Loucy (cell line): ENCODE measurements at regions not wholly inside any gene's neighbourhood (a gene's known extent, or its start where the extent isn't known, plus 50 kb on each side); places are given as distances from the start of the nearest gene placed in this dataset.

Experiments
- H2AFZ ChIP-seq: fragments of 200-600 bp; sonication (generic); 2 replicates; pipeline ENCODE4 v1.6.0; 2016; ENCODE audit warnings: antibody characterized with exemption, mild to moderate bottlenecking, low read length, moderate library complexity
- H3F3A ChIP-seq: fragments of 200-600 bp; 2 replicates; pipeline ENCODE4 v1.6.0; 2016; ENCODE audit warnings: antibody characterized with exemption, low read depth, mild to moderate bottlenecking
- H3K27me3 ChIP-seq: fragments of 200-600 bp; sonication (generic); 2 replicates; pipeline ENCODE4 v1.6.1; 2014; ENCODE audit warnings: low read length, mild to moderate bottlenecking; ENCODE audit not compliant: insufficient read depth, poor library complexity, severe bottlenecking
- H3K36me3 ChIP-seq: fragments of 200-600 bp; sonication (generic); 2 replicates; pipeline ENCODE4 v1.6.1; 2016; ENCODE audit warnings: low read length; ENCODE audit not compliant: insufficient read depth
- H3K4me1 ChIP-seq: fragments of 200-600 bp; sonication (generic); 2 replicates; pipeline ENCODE4 v1.5.1; 2014; ENCODE audit warnings: low read length, mild to moderate bottlenecking; ENCODE audit not compliant: insufficient read depth, poor library complexity, severe bottlenecking
- H3K4me2 ChIP-seq: fragments of 200-600 bp; sonication (generic); 2 replicates; pipeline ENCODE4 v1.6.0; 2014; ENCODE audit warnings: antibody characterized with exemption, low read length, low read depth, mild to moderate bottlenecking; ENCODE audit not compliant: poor library complexity, severe bottlenecking
- H3K4me3 ChIP-seq: fragments of 200-600 bp; sonication (generic); 2 replicates; pipeline ENCODE4 v1.5.1; 2014; ENCODE audit warnings: low read length, mild to moderate bottlenecking, mixed read lengths; ENCODE audit not compliant: poor library complexity, severe bottlenecking
- H3K79me2 ChIP-seq: fragments of 200-600 bp; sonication (generic); 2 replicates; pipeline ENCODE4 v1.6.1; 2014; ENCODE audit warnings: low read length; ENCODE audit not compliant: insufficient read depth
- H3K9ac ChIP-seq: fragments of 200-600 bp; sonication (generic); 2 replicates; pipeline ENCODE4 v1.6.0; 2014; ENCODE audit warnings: mild to moderate bottlenecking, low read depth, low read length, moderate library complexity; ENCODE audit not compliant: poor library complexity, severe bottlenecking
- H3K9me2 ChIP-seq: fragments of 200-600 bp; sonication (generic); replicated peaks from 2 replicates; pipeline ENCODE4 v1.6.1; 2016; ENCODE audit warnings: low read depth, low read length, mixed read lengths
- H3K9me3 ChIP-seq: fragments of 200-600 bp; sonication (generic); 2 replicates; pipeline ENCODE4 v1.6.1; 2014; ENCODE audit warnings: mild to moderate bottlenecking, antibody characterized with exemption, low read length, low read depth; ENCODE audit not compliant: insufficient read depth
- H4K20me1 ChIP-seq: fragments of 200-600 bp; sonication (generic); 2 replicates; pipeline ENCODE4 v1.6.0; 2014; ENCODE audit warnings: antibody characterized with exemption, low read length, mild to moderate bottlenecking; ENCODE audit not compliant: insufficient read depth, poor library complexity, severe bottlenecking
- EZH2phosphoT487 ChIP-seq: fragments of 200-600 bp; IDR thresholded peaks from 2 replicates; pipeline ENCODE4 v1.6.1; 2018; ENCODE audit warnings: antibody characterized with exemption, mild to moderate bottlenecking, moderate library complexity, borderline replicate concordance
- TF ChIP-seq, protein P1 (sequence below): fragments of 200-600 bp; sonication (generic); conservative IDR thresholded peaks from 2 replicates; pipeline ENCODE4 v1.5.1; 2014; ENCODE audit warnings: mild to moderate bottlenecking, antibody characterized with exemption, low read length

DNA sequence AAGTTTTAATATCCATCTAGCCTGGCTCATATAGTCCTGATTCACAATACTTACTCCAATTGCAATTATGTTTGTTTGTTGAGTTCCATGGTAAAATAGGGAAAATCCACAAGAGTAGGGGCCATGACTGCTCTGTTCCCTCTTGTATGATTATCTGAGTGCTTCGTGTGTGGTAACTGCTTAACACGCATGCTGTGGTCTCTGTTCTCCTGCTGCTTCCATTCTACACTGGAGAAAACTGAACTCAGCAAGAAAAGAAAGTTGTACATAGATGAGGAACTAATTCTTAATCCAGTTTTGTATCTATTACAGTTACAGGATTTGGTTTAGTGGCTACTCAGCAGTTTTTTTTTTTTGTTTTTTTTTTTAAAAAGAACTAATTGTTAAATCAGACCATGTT, 223.0 kb upstream of the SATB1 start:
- H3K4me3 ChIP-seq = no peak overlapping the region
- TF ChIP-seq, protein P1, sequence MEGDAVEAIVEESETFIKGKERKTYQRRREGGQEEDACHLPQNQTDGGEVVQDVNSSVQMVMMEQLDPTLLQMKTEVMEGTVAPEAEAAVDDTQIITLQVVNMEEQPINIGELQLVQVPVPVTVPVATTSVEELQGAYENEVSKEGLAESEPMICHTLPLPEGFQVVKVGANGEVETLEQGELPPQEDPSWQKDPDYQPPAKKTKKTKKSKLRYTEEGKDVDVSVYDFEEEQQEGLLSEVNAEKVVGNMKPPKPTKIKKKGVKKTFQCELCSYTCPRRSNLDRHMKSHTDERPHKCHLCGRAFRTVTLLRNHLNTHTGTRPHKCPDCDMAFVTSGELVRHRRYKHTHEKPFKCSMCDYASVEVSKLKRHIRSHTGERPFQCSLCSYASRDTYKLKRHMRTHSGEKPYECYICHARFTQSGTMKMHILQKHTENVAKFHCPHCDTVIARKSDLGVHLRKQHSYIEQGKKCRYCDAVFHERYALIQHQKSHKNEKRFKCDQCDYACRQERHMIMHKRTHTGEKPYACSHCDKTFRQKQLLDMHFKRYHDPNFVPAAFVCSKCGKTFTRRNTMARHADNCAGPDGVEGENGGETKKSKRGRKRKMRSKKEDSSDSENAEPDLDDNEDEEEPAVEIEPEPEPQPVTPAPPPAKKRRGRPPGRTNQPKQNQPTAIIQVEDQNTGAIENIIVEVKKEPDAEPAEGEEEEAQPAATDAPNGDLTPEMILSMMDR = no peak
- TF ChIP-seq EZH2phosphoT487 = no peak
- no peaks in the 10 kb centered on the region for H3F3A ChIP-seq
- peaks cover 5% of the 10 kb centered on the region for H3K4me1 ChIP-seq
- no peak overlapping the region for H3K4me2 ChIP-seq
- H3K36me3 ChIP-seq = no peaks in the 10 kb centered on the region
- H2AFZ ChIP-seq = no peak overlapping the region
- no peaks in the 10 kb centered on the region for H3K9me2 ChIP-seq
- no peaks in the 10 kb centered on the region for H3K79me2 ChIP-seq
- H3K27me3 ChIP-seq = no peaks in the 10 kb centered on the region
- H4K20me1 ChIP-seq = no peaks in the 10 kb centered on the region
- no peak overlapping the region for H3K9ac ChIP-seq
- no peaks in the 10 kb centered on the region for H3K9me3 ChIP-seq

DNA sequence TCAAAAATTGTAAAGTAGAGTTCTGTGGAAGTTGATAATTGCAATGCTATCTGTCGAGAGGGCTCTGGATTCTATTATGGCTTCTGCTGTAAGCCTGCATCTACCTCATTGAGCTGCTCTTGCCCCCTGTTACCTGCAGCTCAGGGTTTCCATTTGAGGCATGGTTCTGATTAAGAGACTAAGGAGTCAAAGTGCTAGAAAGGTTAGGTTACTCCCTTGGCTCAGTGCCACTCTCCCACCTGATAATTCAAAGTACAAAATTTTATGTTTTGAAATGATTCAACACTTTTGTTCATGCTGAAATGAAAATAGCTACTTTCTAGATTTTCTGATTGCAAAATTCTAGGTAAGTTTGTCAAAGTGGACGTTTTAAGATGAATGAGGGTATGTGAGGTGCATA, 220.5 kb upstream of the SATB1 start:
- Histone ChIP-seq H3K9me2 (no peaks in the 10 kb centered on the region), H3K4me2 (no peak overlapping the region), H3K9ac (no peak overlapping the region), H3K79me2 (no peaks in the 10 kb centered on the region), H3K36me3 (no peaks in the 10 kb centered on the region), H3F3A (no peaks in the 10 kb centered on the region), H3K9me3 (no peaks in the 10 kb centered on the region), H3K4me3 (no peak overlapping the region), H3K27me3 (no peaks in the 10 kb centered on the region), H3K4me1 (peaks cover 12% of the 10 kb centered on the region), H4K20me1 (no peaks in the 10 kb centered on the region), H2AFZ (no peak overlapping the region)
- TF ChIP-seq, protein P1 = no peak
- no peak for TF ChIP-seq EZH2phosphoT487

DNA sequence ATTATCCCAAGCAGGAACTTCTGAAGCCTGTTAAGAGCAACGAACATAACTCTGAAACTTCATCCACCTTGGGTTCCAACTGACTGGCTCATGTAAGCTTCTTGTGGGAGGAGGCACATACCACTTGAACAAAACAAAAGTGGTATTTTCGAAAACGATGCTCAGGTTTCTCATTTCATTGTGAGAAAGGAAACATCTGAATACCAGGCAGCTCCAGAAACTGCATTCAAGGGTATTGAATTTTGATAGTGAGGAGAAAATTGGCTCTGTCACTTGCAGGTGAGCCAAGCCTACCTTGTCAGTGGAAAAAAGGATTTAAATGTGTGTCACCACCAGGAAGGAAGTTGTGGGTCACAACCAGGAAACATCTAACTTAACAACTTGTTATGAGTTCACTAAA, 218.1 kb upstream of the SATB1 start:
- TF ChIP-seq EZH2phosphoT487 = no peak
- TF ChIP-seq, protein P1 = no peak
- Histone ChIP-seq H3K4me1 (peaks cover 12% of the 10 kb centered on the region), H3K36me3 (no peaks in the 10 kb centered on the region), H4K20me1 (no peaks in the 10 kb centered on the region), H3K9me3 (no peaks in the 10 kb centered on the region), H3K4me3 (no peak overlapping the region), H3K79me2 (no peaks in the 10 kb centered on the region), H3K9ac (no peak overlapping the region), H3K4me2 (no peak overlapping the region), H3K9me2 (no peaks in the 10 kb centered on the region), H3K27me3 (no peaks in the 10 kb centered on the region), H2AFZ (no peak overlapping the region), H3F3A (no peaks in the 10 kb centered on the region)
